HG03139 (cell line): ENCODE measurements at regions not wholly inside any gene's neighbourhood (a gene's known extent, or its start where the extent isn't known, plus 50 kb on each side); places are given as distances from the start of the nearest gene placed in this dataset.
"Not testable (repeated sequence)": the region's sequence is repeated elsewhere in the genome, so short reads cannot be mapped to it uniquely, and the experiment has no call there.

Source experiments
- ATAC-seq: cut with Tn5 transposase; IDR thresholded peaks from one replicate; pipeline ENCODE4 v1.9.1; 2021; ENCODE audit not compliant: unreplicated experiment

- ATAC-seq: no peak
Observed at GRCh38 chr1:191457889-191458288, 700.4 kb upstream of the RGS18 start.

- no peak for ATAC-seq
Observed at GRCh38 chr1:191460234-191460633, 698.0 kb upstream of the RGS18 start.

GRCh38 chr1:191483988-191484387 lies 674.3 kb upstream of the RGS18 start:
- ATAC-seq: no peak

- ATAC-seq: no peak
Observed at GRCh38 chr1:191490303-191490702, 668.0 kb upstream of the RGS18 start.

- no peak for ATAC-seq
Observed at GRCh38 chr1:191495040-191495439, 663.2 kb upstream of the RGS18 start.

GRCh38 chr1:191498318-191498717 lies 659.9 kb upstream of the RGS18 start:
- ATAC-seq: no peak

GRCh38 chr1:191498825-191499224 lies 659.4 kb upstream of the RGS18 start:
- no peak for ATAC-seq

GRCh38 chr1:191504999-191505398 lies 653.3 kb upstream of the RGS18 start:
- ATAC-seq: no peak

GRCh38 chr1:191508239-191508638 lies 650.0 kb upstream of the RGS18 start:
- no peak for ATAC-seq

GRCh38 chr1:191511480-191511879 lies 646.8 kb upstream of the RGS18 start:
- ATAC-seq: not testable (repeated sequence)

- no peak for ATAC-seq
Observed at GRCh38 chr1:191517826-191518225, 640.4 kb upstream of the RGS18 start.

- no peak for ATAC-seq
Observed at GRCh38 chr1:191519519-191519918, 638.7 kb upstream of the RGS18 start.

- no peak for ATAC-seq
Observed at GRCh38 chr1:191520345-191520744, 637.9 kb upstream of the RGS18 start.

- ATAC-seq: not testable (repeated sequence)
Observed at GRCh38 chr1:191525944-191526343, 632.3 kb upstream of the RGS18 start.

- ATAC-seq: no peak
Observed at GRCh38 chr1:191528275-191528674, 630.0 kb upstream of the RGS18 start.

GRCh38 chr1:191530928-191531327 lies 627.3 kb upstream of the RGS18 start:
- no peak for ATAC-seq

- no peak for ATAC-seq
Observed at GRCh38 chr1:191533254-191533653, 625.0 kb upstream of the RGS18 start.

- ATAC-seq: no peak
Observed at GRCh38 chr1:191536791-191537429, 621.4 kb upstream of the RGS18 start.

GRCh38 chr1:191541758-191542157 lies 616.5 kb upstream of the RGS18 start:
- no peak for ATAC-seq

- ATAC-seq: no peak
Observed at GRCh38 chr1:191542444-191542843, 615.8 kb upstream of the RGS18 start.

- ATAC-seq: no peak
Observed at GRCh38 chr1:191546803-191547202, 611.5 kb upstream of the RGS18 start.

- no peak for ATAC-seq
Observed at GRCh38 chr1:191551019-191551418, 607.2 kb upstream of the RGS18 start.

GRCh38 chr1:191558379-191558778 lies 599.9 kb upstream of the RGS18 start:
- ATAC-seq: no peak
